NCI-H1105 (cell line): ENCODE measurements at regions not wholly inside any gene's neighbourhood (a gene's known extent, or its start where the extent isn't known, plus 50 kb on each side); places are given as distances from the start of the nearest gene placed in this dataset.

Experiments used
- DNase-seq: peaks from one replicate; lab custom pipeline; 2025; lab: John Stamatoyannopoulos, UW

GRCh38 chr20:56174416-56174815 lies 74.1 kb upstream of the MC3R start:
- DNase-seq: no peak

- DNase-seq: no peak
Measured at GRCh38 chr20:56175884-56176283, 72.6 kb upstream of the MC3R start.

- no peak for DNase-seq
Measured at GRCh38 chr20:56178219-56178618, 70.3 kb upstream of the MC3R start.

- DNase-seq: no peak
Measured at GRCh38 chr20:56179051-56179450, 69.5 kb upstream of the MC3R start.

- no peak for DNase-seq
Measured at GRCh38 chr20:56181583-56181982, 66.9 kb upstream of the MC3R start.

- DNase-seq: peak; percentile 86
Measured at GRCh38 chr20:56187534-56188165, 60.9 kb upstream of the MC3R start.

- no peak for DNase-seq
Measured at GRCh38 chr20:56194042-56194441, 54.5 kb upstream of the MC3R start.

- DNase-seq: no peak
Measured at GRCh38 chr20:56195946-56196345, 52.6 kb upstream of the MC3R start.
